HEK293T (cell line): ENCODE measurements at regions not wholly inside any gene's neighbourhood (a gene's known extent, or its start where the extent isn't known, plus 50 kb on each side); places are given as distances from the start of the nearest gene placed in this dataset.

Experiments
- CTCF ChIA-PET: fragments of 350-600 bp; formaldehyde crosslinking; extraction: SDS; loops from one replicate; lab custom pipeline; 2021; ENCODE audit warnings: antibody characterized with exemption, inconsistent platforms; lab: Yijun Ruan, JAX
- POLR2A ChIA-PET: fragments of 350-600 bp; formaldehyde crosslinking; extraction: SDS; loops from one replicate; lab custom pipeline; 2020; ENCODE audit warnings: antibody characterized with exemption, inconsistent platforms; lab: Yijun Ruan, JAX
- DNase-seq: peaks from one replicate; pipeline ENCODE4 v3.0.0; 2012; ENCODE audit warnings: mixed read lengths; ENCODE audit errors: extremely low spot score
- ARNT ChIP-seq: fragments of 450-650 bp; IDR thresholded peaks from 2 replicates; pipeline ENCODE4 v1.6.1; 2017; ENCODE audit warnings: mild to moderate bottlenecking
- BHLHE40 ChIP-seq: fragments of 450-650 bp; IDR thresholded peaks from 2 replicates; pipeline ENCODE4 v1.6.1; 2016; ENCODE audit warnings: mild to moderate bottlenecking, moderate library complexity, borderline replicate concordance
- CTBP1 ChIP-seq: fragments of 450-650 bp; IDR thresholded peaks from 2 replicates; pipeline ENCODE4 v1.6.1; 2016; ENCODE audit warnings: borderline replicate concordance
- ELF4 ChIP-seq: fragments of 450-650 bp; IDR thresholded peaks from 2 replicates; pipeline ENCODE4 v1.6.1; 2017; ENCODE audit warnings: antibody characterized with exemption
- FOXA1 ChIP-seq: fragments of 450-650 bp; IDR thresholded peaks from 2 replicates; pipeline ENCODE4 v1.6.1; 2016; ENCODE audit warnings: mild to moderate bottlenecking
- FOXK2 ChIP-seq: fragments of 450-650 bp; IDR thresholded peaks from 2 replicates; pipeline ENCODE4 v1.6.1; 2016; ENCODE audit warnings: mild to moderate bottlenecking
- FOXM1 ChIP-seq: fragments of 450-650 bp; IDR thresholded peaks from 2 replicates; pipeline ENCODE4 v1.6.1; 2017; ENCODE audit warnings: mild to moderate bottlenecking, borderline replicate concordance
- HDGF ChIP-seq: fragments of 450-650 bp; IDR thresholded peaks from 2 replicates; pipeline ENCODE4 v1.6.1; 2017; ENCODE audit warnings: antibody characterized with exemption, borderline replicate concordance
- L3MBTL2 ChIP-seq: fragments of 450-650 bp; conservative IDR thresholded peaks from 2 replicates; pipeline ENCODE4 v1.6.1; 2016; ENCODE audit warnings: mild to moderate bottlenecking
- LEF1 ChIP-seq: fragments of 450-650 bp; IDR thresholded peaks from 2 replicates; pipeline ENCODE4 v1.6.1; 2017; ENCODE audit warnings: mild to moderate bottlenecking, borderline replicate concordance
- NFRKB ChIP-seq: fragments of 450-650 bp; IDR thresholded peaks from 2 replicates; pipeline ENCODE4 v1.6.1; 2016; ENCODE audit warnings: mild to moderate bottlenecking, moderate library complexity
- PKNOX1 ChIP-seq: fragments of 450-650 bp; IDR thresholded peaks from 2 replicates; pipeline ENCODE4 v1.6.1; 2016
- SP1 ChIP-seq: fragments of 450-650 bp; IDR thresholded peaks from 2 replicates; pipeline ENCODE4 v1.6.1; 2017
- SUZ12 ChIP-seq: fragments of 450-650 bp; IDR thresholded peaks from 2 replicates; pipeline ENCODE4 v1.6.1; 2016; ENCODE audit warnings: mild to moderate bottlenecking
- TARDBP ChIP-seq: fragments of 450-650 bp; IDR thresholded peaks from 2 replicates; pipeline ENCODE4 v1.6.1; 2016
- ZNF384 ChIP-seq: fragments of 450-650 bp; IDR thresholded peaks from 2 replicates; pipeline ENCODE4 v1.6.1; 2016

- CTCF ChIA-PET, result no interaction called here
- TF ChIP-seq ARNT, result no peak
- POLR2A ChIA-PET, result no interaction called here
- no peak for DNase-seq
Measured at GRCh38 chr2:4962419-4962818, 729.8 kb upstream of the SOX11 start.

DNA sequence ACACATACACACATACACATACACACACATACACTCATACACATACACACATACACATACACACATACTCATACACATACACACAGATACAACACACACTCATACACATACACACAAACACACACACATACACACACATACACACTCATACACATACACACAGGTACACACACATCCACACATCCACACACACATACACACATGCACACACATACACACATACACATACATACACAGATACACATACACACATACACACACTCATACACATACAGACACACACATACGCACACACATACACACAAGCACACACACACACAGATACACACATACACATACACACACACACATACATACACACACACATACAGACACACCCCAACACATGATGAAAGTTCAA, 729.1 kb upstream of the SOX11 start:
- DNase-seq, result no peak
- POLR2A ChIA-PET, result no interaction called here
- TF ChIP-seq FOXM1 (no peak), NFRKB (no peak), PKNOX1 (no peak), ELF4 (no peak), FOXK2 (no peak), LEF1 (no peak), CTBP1 (no peak), FOXA1 (no peak), ZNF384 (no peak), TARDBP (no peak), ARNT (no peak), HDGF (no peak), BHLHE40 (no peak), L3MBTL2 (no peak), SUZ12 (no peak), SP1 (no peak)
- CTCF ChIA-PET, result no interaction called here

GRCh38 chr2:4964001-4964540, 728.1 kb upstream of the SOX11 start:
- POLR2A ChIA-PET, result no interaction called here

DNA sequence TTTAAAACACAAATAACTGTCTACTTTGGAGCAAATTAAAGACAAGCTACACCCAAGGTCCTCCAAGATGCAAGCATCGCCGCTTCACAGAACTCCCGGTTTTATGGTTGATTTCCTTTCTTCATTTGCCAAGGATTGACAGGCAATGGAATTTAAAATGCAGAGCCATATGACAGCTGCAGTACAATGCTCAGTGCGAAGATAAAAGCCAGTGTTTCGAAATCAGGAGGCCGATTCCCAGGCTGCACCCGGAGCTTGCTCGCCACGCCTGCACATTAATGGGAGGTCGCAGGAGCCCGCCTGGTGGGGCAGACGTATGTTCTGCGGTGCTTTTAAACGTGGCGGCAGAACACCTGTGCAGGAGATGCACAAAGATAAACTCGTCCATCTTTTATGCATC, 727.6 kb upstream of the SOX11 start:
- POLR2A ChIA-PET, result no interaction called here
- CTCF ChIA-PET, result no interaction called here
- no peak for TF ChIP-seq FOXM1
- TF ChIP-seq PKNOX1, result no peak
- TF ChIP-seq SP1, result no peak
- TF ChIP-seq HDGF, result no peak
- no peak for TF ChIP-seq FOXA1
- no peak for TF ChIP-seq LEF1
- TF ChIP-seq FOXK2, result no peak
- no peak for TF ChIP-seq ELF4
- no peak for DNase-seq

More at GRCh38 chr2:4964001-4964540, 728.1 kb upstream of the SOX11 start:
- CTCF ChIA-PET, result no interaction called here
- no peak for DNase-seq
- TF ChIP-seq SP1, result no peak
- TF ChIP-seq ELF4, result no peak
- no peak for TF ChIP-seq BHLHE40
- no peak for TF ChIP-seq PKNOX1
- TF ChIP-seq LEF1, result no peak
- TF ChIP-seq FOXM1, result no peak
- no peak for TF ChIP-seq CTBP1
- no peak for TF ChIP-seq TARDBP
- TF ChIP-seq ARNT, result no peak
- no peak for TF ChIP-seq L3MBTL2
- no peak for TF ChIP-seq SUZ12
- no peak for TF ChIP-seq NFRKB
- TF ChIP-seq FOXA1, result no peak
- no peak for TF ChIP-seq FOXK2
- TF ChIP-seq ZNF384, result no peak
- no peak for TF ChIP-seq HDGF

- DNase-seq, result no peak
- no peak for TF ChIP-seq ARNT
- no peak for TF ChIP-seq TARDBP
- no peak for TF ChIP-seq FOXK2
- no peak for TF ChIP-seq L3MBTL2
- no peak for TF ChIP-seq SP1
- no peak for TF ChIP-seq BHLHE40
- CTCF ChIA-PET, result no interaction called here
- POLR2A ChIA-PET, result no interaction called here
Measured at GRCh38 chr2:4965556-4966320, 726.4 kb upstream of the SOX11 start.

- ChIA-PET CTCF (no interaction called here), POLR2A (no interaction called here)
Measured at GRCh38 chr2:4967206-4967605, 725.0 kb upstream of the SOX11 start.

DNA sequence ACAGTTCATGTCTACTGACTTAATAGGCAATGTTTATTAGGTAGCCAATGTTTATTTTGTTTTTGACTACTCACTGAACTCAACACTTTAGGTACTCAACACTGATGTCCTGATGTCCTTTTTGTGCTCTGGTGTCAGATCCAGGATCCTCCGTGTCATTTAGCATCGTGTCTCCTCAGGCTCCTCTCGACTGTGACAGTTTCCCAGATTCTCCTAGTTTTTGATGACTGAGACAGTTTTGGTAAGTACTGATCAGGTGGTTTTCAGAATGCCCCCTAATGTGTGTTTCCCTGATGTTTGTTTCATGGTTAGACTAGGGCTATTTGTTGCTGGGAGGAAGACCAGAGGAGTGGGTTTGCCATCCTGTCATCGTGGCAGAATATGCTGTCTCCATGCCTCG, 719.7 kb upstream of the SOX11 start:
- POLR2A ChIA-PET, result no interaction called here

More at GRCh38 chr2:4967206-4967605, 725.0 kb upstream of the SOX11 start:
- TF ChIP-seq LEF1 (no peak), ELF4 (no peak)
- DNase-seq, result no peak

More for the DNA sequence above, 719.7 kb upstream of the SOX11 start:
- no peak for DNase-seq
- CTCF ChIA-PET, result no interaction called here
- TF ChIP-seq ELF4, result no peak
- no peak for TF ChIP-seq PKNOX1
- no peak for TF ChIP-seq CTBP1
- no peak for TF ChIP-seq TARDBP
- no peak for TF ChIP-seq L3MBTL2
- no peak for TF ChIP-seq FOXM1
- TF ChIP-seq ARNT, result no peak
